K562 (cell line): ENCODE measurements at regions not wholly inside any gene's neighbourhood (a gene's known extent, or its start where the extent isn't known, plus 50 kb on each side); places are given as distances from the start of the nearest gene placed in this dataset.

Experiments
- E2F3 ChIP-seq: fragments of 250-450 bp; sonication (Bioruptor Pico); IDR thresholded peaks from 2 replicates; pipeline ENCODE4 v1.4.0; 2020; ENCODE audit warnings: mild to moderate bottlenecking
- GATA2 ChIP-seq: sonication (generic); formaldehyde crosslinking; IDR thresholded peaks from 2 replicates; pipeline ENCODE4 v1.4.0; 2020; ENCODE audit warnings: mild to moderate bottlenecking, missing genetic modification reagents
- GTF2A2 ChIP-seq: IDR thresholded peaks from 2 replicates; pipeline ENCODE4 v1.6.1; 2016; ENCODE audit warnings: mild to moderate bottlenecking, missing genetic modification characterization, missing compliant biosample characterization
- HMGXB4 ChIP-seq: sonication (generic); formaldehyde crosslinking; IDR thresholded peaks from 2 replicates; pipeline ENCODE4 v1.8.1; 2023; ENCODE audit warnings: mild to moderate bottlenecking, missing genetic modification reagents
- NFYB ChIP-seq: IDR thresholded peaks from 2 replicates; pipeline ENCODE4 v1.6.1; 2011; ENCODE audit warnings: mild to moderate bottlenecking, moderate library complexity; ENCODE audit not compliant: insufficient read length; ENCODE audit errors: extremely low read depth
- PURB ChIP-seq: sonication (generic); formaldehyde crosslinking; IDR thresholded peaks from 2 replicates; pipeline ENCODE4 v1.9.0; 2021; ENCODE audit warnings: low read depth, mild to moderate bottlenecking, missing genetic modification reagents
- PYGO2 ChIP-seq: fragments of 450-650 bp; IDR thresholded peaks from 2 replicates; pipeline ENCODE4 v1.6.1; 2016; ENCODE audit warnings: mild to moderate bottlenecking, missing genetic modification characterization, moderate library complexity, missing compliant biosample characterization
- SMAD4 ChIP-seq: fragments of 250-450 bp; sonication (Bioruptor Pico); conservative IDR thresholded peaks from 2 replicates; pipeline ENCODE4 v1.8.0; 2021; ENCODE audit warnings: inconsistent platforms, mild to moderate bottlenecking, moderate library complexity
- SMC3 ChIP-seq: conservative IDR thresholded peaks from 2 replicates; pipeline ENCODE4 v1.6.1; 2011; ENCODE audit warnings: low read depth, low read length, improper control_type of control experiment; ENCODE audit not compliant: insufficient read depth
- ZBTB8A ChIP-seq: fragments of 450-650 bp; IDR thresholded peaks from 2 replicates; pipeline ENCODE4 v1.6.1; 2018; ENCODE audit warnings: mild to moderate bottlenecking, moderate library complexity; ENCODE audit not compliant: partially characterized antibody
- ZNF12 ChIP-seq: sonication (generic); formaldehyde crosslinking; IDR thresholded peaks from 2 replicates; pipeline ENCODE4 v1.4.0; 2020; ENCODE audit warnings: mild to moderate bottlenecking, missing genetic modification reagents
- ZNF324 ChIP-seq: fragments of 250-450 bp; sonication (Bioruptor Pico); IDR thresholded peaks from 2 replicates; pipeline ENCODE4 v1.4.0; 2020; ENCODE audit warnings: mild to moderate bottlenecking
- ZNF398 ChIP-seq: fragments of 250-450 bp; sonication (Bioruptor Pico); IDR thresholded peaks from 2 replicates; pipeline ENCODE4 v1.8.0; 2021; ENCODE audit warnings: moderate library complexity, mild to moderate bottlenecking, inconsistent platforms
- TF ChIP-seq, protein P1 (sequence below): fragments of 250-450 bp; sonication (Bioruptor Pico); IDR thresholded peaks from 2 replicates; pipeline ENCODE4 v1.9.0; 2021; ENCODE audit warnings: mild to moderate bottlenecking, inconsistent platforms
- TF ChIP-seq, protein P2 (sequence below): fragments of 250-450 bp; sonication (Bioruptor Pico); IDR thresholded peaks from 2 replicates; pipeline ENCODE4 v1.4.0; 2020; ENCODE audit warnings: mild to moderate bottlenecking, moderate library complexity

- TF ChIP-seq ZNF12 (CRISPR knock-in tag) (peak; percentile 75; the same call in 1 of the 2 replicates), GATA2 (no peak), PURB (CRISPR knock-in tag) (no peak), SMC3 (0 out of 2 replicates have a peak, but pooled peaks have one; percentile 1), NFYB (no peak), ZBTB8A (no peak), ZNF324 (CRISPR knock-in tag) (no peak; the same call in 1 of the 2 replicates), HMGXB4 (peak; percentile 99), SMAD4 (CRISPR knock-in tag) (peak; percentile 88), ZNF398 (CRISPR knock-in tag) (no peak), GTF2A2 (tag) (no peak), E2F3 (peak; percentile 75; the same call in 1 of the 2 replicates), PYGO2 (tag) (no peak)
- TF ChIP-seq, protein P1, sequence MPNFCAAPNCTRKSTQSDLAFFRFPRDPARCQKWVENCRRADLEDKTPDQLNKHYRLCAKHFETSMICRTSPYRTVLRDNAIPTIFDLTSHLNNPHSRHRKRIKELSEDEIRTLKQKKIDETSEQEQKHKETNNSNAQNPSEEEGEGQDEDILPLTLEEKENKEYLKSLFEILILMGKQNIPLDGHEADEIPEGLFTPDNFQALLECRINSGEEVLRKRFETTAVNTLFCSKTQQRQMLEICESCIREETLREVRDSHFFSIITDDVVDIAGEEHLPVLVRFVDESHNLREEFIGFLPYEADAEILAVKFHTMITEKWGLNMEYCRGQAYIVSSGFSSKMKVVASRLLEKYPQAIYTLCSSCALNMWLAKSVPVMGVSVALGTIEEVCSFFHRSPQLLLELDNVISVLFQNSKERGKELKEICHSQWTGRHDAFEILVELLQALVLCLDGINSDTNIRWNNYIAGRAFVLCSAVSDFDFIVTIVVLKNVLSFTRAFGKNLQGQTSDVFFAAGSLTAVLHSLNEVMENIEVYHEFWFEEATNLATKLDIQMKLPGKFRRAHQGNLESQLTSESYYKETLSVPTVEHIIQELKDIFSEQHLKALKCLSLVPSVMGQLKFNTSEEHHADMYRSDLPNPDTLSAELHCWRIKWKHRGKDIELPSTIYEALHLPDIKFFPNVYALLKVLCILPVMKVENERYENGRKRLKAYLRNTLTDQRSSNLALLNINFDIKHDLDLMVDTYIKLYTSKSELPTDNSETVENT: peak; percentile 98
- TF ChIP-seq, protein P2, sequence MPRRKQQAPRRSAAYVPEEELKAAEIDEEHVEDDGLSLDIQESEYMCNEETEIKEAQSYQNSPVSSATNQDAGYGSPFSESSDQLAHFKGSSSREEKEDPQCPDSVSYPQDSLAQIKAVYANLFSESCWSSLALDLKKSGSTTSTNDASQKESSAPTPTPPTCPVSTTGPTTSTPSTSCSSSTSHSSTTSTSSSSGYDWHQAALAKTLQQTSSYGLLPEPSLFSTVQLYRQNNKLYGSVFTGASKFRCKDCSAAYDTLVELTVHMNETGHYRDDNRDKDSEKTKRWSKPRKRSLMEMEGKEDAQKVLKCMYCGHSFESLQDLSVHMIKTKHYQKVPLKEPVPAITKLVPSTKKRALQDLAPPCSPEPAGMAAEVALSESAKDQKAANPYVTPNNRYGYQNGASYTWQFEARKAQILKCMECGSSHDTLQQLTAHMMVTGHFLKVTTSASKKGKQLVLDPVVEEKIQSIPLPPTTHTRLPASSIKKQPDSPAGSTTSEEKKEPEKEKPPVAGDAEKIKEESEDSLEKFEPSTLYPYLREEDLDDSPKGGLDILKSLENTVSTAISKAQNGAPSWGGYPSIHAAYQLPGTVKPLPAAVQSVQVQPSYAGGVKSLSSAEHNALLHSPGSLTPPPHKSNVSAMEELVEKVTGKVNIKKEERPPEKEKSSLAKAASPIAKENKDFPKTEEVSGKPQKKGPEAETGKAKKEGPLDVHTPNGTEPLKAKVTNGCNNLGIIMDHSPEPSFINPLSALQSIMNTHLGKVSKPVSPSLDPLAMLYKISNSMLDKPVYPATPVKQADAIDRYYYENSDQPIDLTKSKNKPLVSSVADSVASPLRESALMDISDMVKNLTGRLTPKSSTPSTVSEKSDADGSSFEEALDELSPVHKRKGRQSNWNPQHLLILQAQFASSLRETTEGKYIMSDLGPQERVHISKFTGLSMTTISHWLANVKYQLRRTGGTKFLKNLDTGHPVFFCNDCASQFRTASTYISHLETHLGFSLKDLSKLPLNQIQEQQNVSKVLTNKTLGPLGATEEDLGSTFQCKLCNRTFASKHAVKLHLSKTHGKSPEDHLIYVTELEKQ (CRISPR knock-in tag): no peak
Measured at GRCh38 chr7:149624419-149625339, 127.1 kb upstream of the ZNF746 start (continued).
